Astrocyte of the spinal cord (primary cell): ENCODE measurements at regions not wholly inside any gene's neighbourhood (a gene's known extent, or its start where the extent isn't known, plus 50 kb on each side); places are given as distances from the start of the nearest gene placed in this dataset.

Experiments
- DNase-seq: peaks from one replicate; pipeline ENCODE4 v3.0.0; 2011; ENCODE audit warnings: low read depth, low spot score
- H3K4me3 ChIP-seq: 2 replicates; pipeline ENCODE4 v1.5.1; 2011; ENCODE audit warnings: low read depth, mild to moderate bottlenecking, low read length, moderate library complexity
- CTCF ChIP-seq: IDR thresholded peaks from 2 replicates; pipeline ENCODE4 v1.5.1; 2012; ENCODE audit warnings: low read depth, mild to moderate bottlenecking, low read length, inconsistent platforms
- in situ Hi-C: cut with HindIII; loops from 2 replicates; pipeline ENCODE4 v1.10.0; 2017; ENCODE audit warnings: low sequenced_read_pairs

GRCh38 chr6:54747955-54748354, 98.6 kb upstream of the FAM83B start:
- in situ Hi-C loops: no loop called here
- TF ChIP-seq CTCF: no peak
- no peak overlapping the region for H3K4me3 ChIP-seq
- DNase-seq: no peak

GRCh38 chr6:54754406-54754805, 92.2 kb upstream of the FAM83B start:
- in situ Hi-C loops: no loop called here
- TF ChIP-seq CTCF: no peak
- no peak overlapping the region for H3K4me3 ChIP-seq
- no peak for DNase-seq

- DNase-seq: no peak
- in situ Hi-C loops: no loop called here
- no peak overlapping the region for H3K4me3 ChIP-seq
- no peak for TF ChIP-seq CTCF
Measured at GRCh38 chr6:54758340-54758739, 88.2 kb upstream of the FAM83B start.

GRCh38 chr6:54768494-54768893, 78.1 kb upstream of the FAM83B start:
- in situ Hi-C loops: no loop called here

GRCh38 chr6:54770328-54770727, 76.2 kb upstream of the FAM83B start:
- in situ Hi-C loops: no loop called here
- TF ChIP-seq CTCF: no peak
- DNase-seq: no peak
- H3K4me3 ChIP-seq: no peak overlapping the region

More at GRCh38 chr6:54768494-54768893, 78.1 kb upstream of the FAM83B start:
- no peak overlapping the region for H3K4me3 ChIP-seq
- DNase-seq: no peak
- TF ChIP-seq CTCF: no peak

- no peak for TF ChIP-seq CTCF
- in situ Hi-C loops: no loop called here
- no peak overlapping the region for H3K4me3 ChIP-seq
- DNase-seq: no peak
Measured at GRCh38 chr6:54771968-54772367, 74.6 kb upstream of the FAM83B start.

GRCh38 chr6:54772610-54773009, 74.0 kb upstream of the FAM83B start:
- in situ Hi-C loops: no loop called here
- no peak for DNase-seq
- TF ChIP-seq CTCF: no peak
- H3K4me3 ChIP-seq: no peak overlapping the region
